ENCODE measurements at regions not wholly inside any gene's neighbourhood (a gene's known extent, or its start where the extent isn't known, plus 50 kb on each side); places are given as distances from the start of the nearest gene placed in this dataset.

GRCh38 chr4:4606321-4606720, 64.5 kb upstream of the STX18 start:
- TF ChIP-seq YY1 (IDR thresholded peaks at IDR 0.05; ENCODE audit: insufficient read depth, insufficient read length) (no peak), ZNF274 (IDR thresholded peaks at IDR 0.05; ENCODE audit: low read depth, low read length) (no peak), SUZ12 (IDR thresholded peaks at IDR 0.05; ENCODE audit: extremely low read depth, insufficient read depth, insufficient read length) (no peak)
